ENCODE measurements at regions not wholly inside any gene's neighbourhood (a gene's known extent, or its start where the extent isn't known, plus 50 kb on each side); places are given as distances from the start of the nearest gene placed in this dataset.

DNA sequence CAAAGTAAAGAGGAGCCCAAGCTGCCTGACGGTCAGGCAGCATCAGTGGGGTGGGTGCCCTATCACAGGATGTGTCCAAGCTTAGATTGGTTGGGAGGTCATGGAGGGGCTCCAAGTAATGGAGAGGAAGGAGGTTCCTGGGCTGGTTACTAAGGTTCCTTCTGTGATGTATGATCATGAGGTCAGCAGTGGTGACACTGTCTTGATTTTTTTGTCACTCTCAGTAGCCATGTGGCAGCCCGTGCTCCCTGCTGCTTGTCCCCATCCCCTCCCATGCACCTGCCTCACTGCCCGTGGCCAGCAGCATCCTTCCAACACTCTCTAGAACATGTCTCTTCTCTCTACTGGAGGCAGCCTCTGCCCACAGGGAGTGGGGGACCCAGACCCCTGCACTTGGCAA is 261.7 kb downstream of the TLE3 start:
- TF ChIP-seq EZH2 (IDR thresholded peaks at IDR 0.05; ENCODE audit: borderline replicate concordance, low read depth, low read length, severe bottlenecking), result no peak
- TF ChIP-seq, protein P1, sequence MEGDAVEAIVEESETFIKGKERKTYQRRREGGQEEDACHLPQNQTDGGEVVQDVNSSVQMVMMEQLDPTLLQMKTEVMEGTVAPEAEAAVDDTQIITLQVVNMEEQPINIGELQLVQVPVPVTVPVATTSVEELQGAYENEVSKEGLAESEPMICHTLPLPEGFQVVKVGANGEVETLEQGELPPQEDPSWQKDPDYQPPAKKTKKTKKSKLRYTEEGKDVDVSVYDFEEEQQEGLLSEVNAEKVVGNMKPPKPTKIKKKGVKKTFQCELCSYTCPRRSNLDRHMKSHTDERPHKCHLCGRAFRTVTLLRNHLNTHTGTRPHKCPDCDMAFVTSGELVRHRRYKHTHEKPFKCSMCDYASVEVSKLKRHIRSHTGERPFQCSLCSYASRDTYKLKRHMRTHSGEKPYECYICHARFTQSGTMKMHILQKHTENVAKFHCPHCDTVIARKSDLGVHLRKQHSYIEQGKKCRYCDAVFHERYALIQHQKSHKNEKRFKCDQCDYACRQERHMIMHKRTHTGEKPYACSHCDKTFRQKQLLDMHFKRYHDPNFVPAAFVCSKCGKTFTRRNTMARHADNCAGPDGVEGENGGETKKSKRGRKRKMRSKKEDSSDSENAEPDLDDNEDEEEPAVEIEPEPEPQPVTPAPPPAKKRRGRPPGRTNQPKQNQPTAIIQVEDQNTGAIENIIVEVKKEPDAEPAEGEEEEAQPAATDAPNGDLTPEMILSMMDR (IDR thresholded peaks at IDR 0.05; ENCODE audit: borderline replicate concordance, extremely low read depth, low read length, poor library complexity, severe bottlenecking), result no peak
